Lower leg skin (tissue), 4 donors: ENCODE measurements at regions not wholly inside any gene's neighbourhood (a gene's known extent, or its start where the extent isn't known, plus 50 kb on each side); places are given as distances from the start of the nearest gene placed in this dataset.

Source experiments
- DNase-seq, 2 donors: peaks; one replicate each; pipeline ENCODE4 v3.0.0-alpha.2; 2019; ENCODE audit warnings: low spot score in 2 of 2
- H3K4me3 ChIP-seq: fragments of 200-600 bp; sonication (generic); 2 replicates; pipeline ENCODE4 v1.5.1; 2017; ENCODE audit warnings: mild to moderate bottlenecking, low read depth; ENCODE audit not compliant: poor library complexity, severe bottlenecking
- CTCF ChIP-seq, 3 donors: fragments of 450-650 bp; IDR thresholded peaks; one replicate each; pipeline ENCODE4 v1.5.1; 2016; ENCODE audit warnings: antibody characterized with exemption in 3 of 3, mild to moderate bottlenecking in 3 of 3, moderate library complexity in 2 of 3
- POLR2A ChIP-seq, 2 donors: fragments of 450-650 bp; IDR thresholded peaks; one replicate each; pipeline ENCODE4 v1.6.1; 2016 to 2017; ENCODE audit warnings: antibody characterized with exemption in 2 of 2, mild to moderate bottlenecking in 1 of 2, moderate library complexity in 1 of 2
- WGBS, 2 donors: methylation state at CpG; one replicate each; pipeline ENCODE4 v1.1.5; 2018; 5-methylcytosine and 5-hydroxymethylcytosine counted together
- intact Hi-C: fragments of 100-400 bp; cut with DNase I; formaldehyde crosslinking; loops from one replicate; pipeline ENCODE4 v1.15.0; 2023; ENCODE audit warnings: low total_unique reads

- intact Hi-C loops: loop anchor here (10.0 kb wide), 1 partner anchor 1221 kb away; no protein-coding TSS in a partner anchor
- TF ChIP-seq CTCF (IDR thresholded peaks at IDR 0.05) (no peak), POLR2A (IDR thresholded peaks at IDR 0.05) (no peak)
- 89 to 92% methylated on average over 22 to 24 of the region's 24 CpGs for WGBS, 2 donors
- no peak overlapping the region for H3K4me3 ChIP-seq
- peak in 1 of 2 donors; percentile 74 for DNase-seq
These were observed 52.9 kb upstream of the SLC28A3 start for GRCh38 chr9:84393266-84393950.

- DNase-seq: no peak
- H3K4me3 ChIP-seq: no peak overlapping the region
- WGBS, 2 donors: 87 to 89% methylated on average over 3 of the region's 3 CpGs
- intact Hi-C loops: loop anchor here (10.0 kb wide), 1 partner anchor 1221 kb away; no protein-coding TSS in a partner anchor
- no peak for TF ChIP-seq POLR2A (IDR thresholded peaks at IDR 0.05)
- no peak for TF ChIP-seq CTCF (IDR thresholded peaks at IDR 0.05)
These were observed 53.5 kb upstream of the SLC28A3 start for GRCh38 chr9:84394036-84394435.

GRCh38 chr9:84397151-84397728, 56.7 kb upstream of the SLC28A3 start:
- no peak for TF ChIP-seq CTCF (IDR thresholded peaks at IDR 0.05)
- TF ChIP-seq POLR2A (IDR thresholded peaks at IDR 0.05): no peak
- intact Hi-C loops: loop anchor here (10.0 kb wide), 1 partner anchor 1218 kb away; no protein-coding TSS in a partner anchor
- no peak overlapping the region for H3K4me3 ChIP-seq
- DNase-seq: peak; percentile 67 to 92
- WGBS, 2 donors: 44 to 60% methylated on average over 12 to 13 of the region's 13 CpGs

- DNase-seq: no peak
- TF ChIP-seq CTCF (IDR thresholded peaks at IDR 0.05) (no peak), POLR2A (IDR thresholded peaks at IDR 0.05) (no peak)
- intact Hi-C loops: loop anchor here (10.0 kb wide), 1 partner anchor 1217 kb away; no protein-coding TSS in a partner anchor
- no peak overlapping the region for H3K4me3 ChIP-seq
- 61 to 76% methylated on average over 8 of the region's 8 CpGs for WGBS, 2 donors
These were observed 57.3 kb upstream of the SLC28A3 start for GRCh38 chr9:84397822-84398221.

GRCh38 chr9:84402517-84402916, 62.0 kb upstream of the SLC28A3 start:
- TF ChIP-seq CTCF (IDR thresholded peaks at IDR 0.05) (no peak), POLR2A (IDR thresholded peaks at IDR 0.05) (no peak)
- no peak overlapping the region for H3K4me3 ChIP-seq
- WGBS, 2 donors: 92 to 98% methylated on average over 4 of the region's 4 CpGs
- intact Hi-C loops: loop anchor here (10.0 kb wide), 1 partner anchor 862 kb away; no protein-coding TSS in a partner anchor
- no peak for DNase-seq
